HG03565 (cell line): ENCODE measurements at regions not wholly inside any gene's neighbourhood (a gene's known extent, or its start where the extent isn't known, plus 50 kb on each side); places are given as distances from the start of the nearest gene placed in this dataset.
"Not testable (repeated sequence)": the region's sequence is repeated elsewhere in the genome, so short reads cannot be mapped to it uniquely, and the experiment has no call there.

ENCODE experiments used
- ATAC-seq: cut with Tn5 transposase; IDR thresholded peaks from one replicate; pipeline ENCODE4 v1.9.1; 2021; ENCODE audit warnings: mild to moderate bottlenecking, moderate library complexity; ENCODE audit not compliant: unreplicated experiment

DNA sequence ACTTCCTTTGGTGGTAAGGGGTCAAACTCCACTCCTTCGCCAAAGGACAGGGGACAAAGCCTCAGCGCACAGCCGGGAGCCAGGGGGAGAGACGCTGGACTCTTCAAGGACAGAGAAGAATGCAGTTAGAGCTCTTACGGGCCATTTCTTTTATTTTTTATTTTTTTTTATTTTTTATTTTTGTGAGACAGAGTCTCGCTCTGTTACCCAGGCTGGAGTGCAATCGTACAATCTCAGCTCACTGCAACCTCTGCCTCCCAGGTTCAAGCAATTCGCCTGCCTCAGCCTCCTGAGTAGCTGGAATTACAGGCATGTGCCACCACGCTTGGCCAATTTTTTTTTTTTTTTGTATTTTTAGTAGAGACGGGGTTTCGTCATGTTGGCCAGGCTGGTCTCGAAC is 93.2 kb upstream of the RPH3AL start, which contains the start of gene RFLNB:
TSS of gene RFLNB (minus strand) at position 101 of the 400 bp plus-strand sequence.
- not testable (repeated sequence) for ATAC-seq

DNA sequence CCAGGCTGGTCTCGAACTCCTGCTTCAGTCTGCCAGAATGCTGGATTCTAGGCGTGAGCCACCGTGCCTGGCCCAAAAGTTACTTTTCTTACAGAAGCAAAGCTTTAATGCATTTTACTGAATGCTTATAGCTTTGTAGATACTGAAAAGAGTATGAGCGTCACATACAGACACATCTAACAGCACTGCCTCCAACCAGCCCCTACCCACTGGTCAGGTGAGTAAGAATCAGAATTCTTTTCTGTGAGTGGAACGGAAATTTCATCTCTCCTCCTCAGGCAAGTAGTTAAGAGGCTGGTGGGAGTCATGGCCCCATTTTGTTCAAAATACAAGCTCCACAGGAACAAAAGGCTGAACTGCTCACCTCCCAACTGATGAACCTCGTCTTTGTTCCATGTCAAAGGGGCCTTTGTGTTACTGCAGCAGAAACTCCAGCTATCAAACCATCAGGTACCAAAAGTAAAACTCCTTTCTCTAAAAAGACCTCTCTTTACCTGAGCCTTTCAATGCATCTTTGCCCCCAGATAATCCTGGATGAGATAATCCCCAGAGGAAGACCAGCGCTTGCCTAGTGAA is 92.4 kb upstream of the RPH3AL start:
- ATAC-seq = no peak

DNA sequence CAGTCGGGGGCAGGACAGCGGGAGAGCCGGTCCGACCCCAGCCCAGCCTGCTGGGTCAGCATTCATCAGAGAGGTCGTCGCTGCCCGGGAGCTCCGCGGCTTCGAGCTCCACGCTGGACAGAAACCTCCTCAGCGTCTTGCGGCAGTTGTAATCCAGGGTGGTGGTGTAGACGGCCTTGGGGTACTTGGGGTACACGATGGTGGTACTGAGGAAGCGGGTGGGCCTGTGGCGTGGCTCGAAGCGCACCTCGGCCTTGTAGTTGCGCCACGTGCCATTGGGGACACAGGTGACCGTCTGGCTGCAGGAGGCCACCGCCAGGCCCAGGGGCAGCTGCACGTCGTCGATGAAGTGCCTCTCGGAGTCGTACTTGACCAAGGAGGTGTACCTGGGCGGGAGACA is 90.5 kb upstream of the RPH3AL start:
- no peak for ATAC-seq

DNA sequence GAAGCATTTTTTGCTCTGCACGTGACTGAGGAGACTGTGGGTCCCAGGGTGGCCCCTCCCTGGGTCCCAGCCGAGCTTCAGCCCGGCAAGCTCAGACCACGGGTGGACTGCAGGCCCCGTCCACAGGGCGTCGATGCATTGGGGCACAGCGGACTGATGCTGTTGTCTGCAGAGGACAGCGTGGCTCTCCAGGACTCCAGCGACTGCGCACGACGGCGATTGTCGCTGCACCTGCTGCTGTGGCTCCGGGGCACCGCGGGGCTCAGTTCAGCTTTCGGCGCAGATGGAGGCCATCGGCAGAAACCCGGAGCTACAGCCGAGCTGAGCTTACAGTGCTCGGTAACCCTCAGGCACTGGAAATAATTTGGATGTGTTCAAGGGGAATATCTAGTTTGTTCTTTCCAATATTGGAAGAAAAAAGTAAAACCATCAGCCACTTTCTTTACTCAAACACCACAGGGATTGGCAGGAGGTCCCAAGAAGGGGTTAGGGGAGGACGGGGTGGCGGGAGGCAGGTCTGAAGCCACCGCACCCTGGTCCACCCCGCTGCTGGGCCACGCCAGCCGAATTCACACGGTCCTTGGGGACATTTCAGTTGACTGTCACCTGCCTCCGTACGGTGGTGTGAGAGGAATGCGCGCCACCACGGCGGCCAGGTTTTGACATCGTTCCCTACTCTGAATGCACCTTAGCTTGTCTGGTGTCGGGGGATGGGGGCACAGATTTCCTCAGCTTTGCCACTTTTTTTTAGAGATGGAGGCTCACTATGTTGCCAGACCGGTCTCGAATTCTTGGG is 88.7 kb upstream of the RPH3AL start:
- no peak for ATAC-seq

DNA sequence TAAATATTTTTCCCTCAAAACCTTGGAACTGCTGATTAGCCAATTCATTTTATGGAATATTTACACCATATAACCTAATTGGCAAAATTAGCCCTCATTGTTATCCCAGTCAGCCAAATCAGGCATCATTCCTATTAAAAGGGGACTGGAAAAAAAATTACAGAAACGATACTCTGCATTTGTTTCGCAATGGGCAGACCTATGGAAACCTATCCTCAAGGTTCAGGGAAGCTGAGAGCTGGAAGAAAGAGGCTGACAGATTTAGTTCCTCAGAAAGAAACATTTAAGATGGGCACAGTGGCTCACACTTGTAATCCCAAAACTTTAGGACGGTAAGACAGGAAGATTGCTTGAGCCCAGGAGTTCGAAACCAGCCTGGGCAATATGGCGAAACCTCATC is 85.6 kb upstream of the RPH3AL start:
- ATAC-seq = no peak

DNA sequence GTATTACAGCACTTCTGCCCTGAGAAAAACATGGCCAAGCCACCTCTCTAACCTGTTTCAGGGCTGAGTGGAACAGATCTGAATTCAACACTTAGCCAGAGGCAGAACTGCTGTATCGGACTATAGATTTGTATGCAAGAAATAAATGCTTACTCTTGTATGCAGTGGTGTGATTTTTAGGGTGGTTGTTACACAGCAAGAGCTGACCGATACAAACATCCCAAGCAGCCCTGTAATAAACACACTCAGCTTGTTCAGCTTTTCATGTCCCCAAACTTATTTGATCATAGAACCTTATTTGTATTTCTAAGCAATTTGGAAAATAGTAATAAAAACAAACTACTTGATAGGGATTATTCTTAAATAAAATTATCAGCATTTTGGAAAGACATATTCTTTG is 84.9 kb upstream of the RPH3AL start:
- no peak for ATAC-seq

DNA sequence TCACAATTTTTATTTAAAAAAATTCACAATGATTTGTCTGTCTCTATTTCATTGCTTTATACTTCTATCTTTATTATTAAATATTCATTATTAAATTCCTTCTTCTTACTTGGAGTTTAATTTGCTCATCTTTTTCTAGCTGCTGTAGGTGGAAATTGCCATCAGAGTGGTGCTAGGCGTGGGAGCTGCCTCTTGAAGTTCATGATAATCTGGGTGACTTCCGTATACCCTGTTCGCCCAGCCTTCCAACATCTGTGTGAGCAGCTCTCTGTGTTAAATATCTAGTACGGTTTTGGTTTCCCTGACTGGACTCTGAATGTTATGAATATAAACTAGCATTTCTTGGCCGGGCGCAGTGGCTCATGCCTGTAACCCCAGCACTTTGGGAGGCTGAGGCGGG is 84.0 kb upstream of the RPH3AL start:
- ATAC-seq = no peak

DNA sequence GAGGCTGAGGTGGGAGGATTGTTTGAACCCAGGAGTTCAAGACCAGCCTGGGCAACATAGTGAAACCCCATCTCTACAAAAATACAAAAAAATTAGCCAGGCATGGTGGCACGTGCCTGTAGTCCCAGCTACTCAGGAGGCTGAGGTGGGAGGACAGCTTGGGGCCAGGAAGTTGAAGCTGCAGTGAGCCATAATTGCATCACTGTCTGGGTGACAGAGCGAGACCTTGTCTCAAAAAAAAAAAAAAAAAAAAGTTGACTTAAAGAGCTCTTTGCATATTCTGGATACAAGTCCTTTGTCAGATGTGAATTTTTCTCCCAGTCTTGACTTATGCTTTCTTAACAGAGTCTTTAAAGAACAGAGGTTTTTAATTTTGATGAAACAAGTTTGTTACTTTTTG is 79.9 kb upstream of the RPH3AL start:
- ATAC-seq = not testable (repeated sequence)

DNA sequence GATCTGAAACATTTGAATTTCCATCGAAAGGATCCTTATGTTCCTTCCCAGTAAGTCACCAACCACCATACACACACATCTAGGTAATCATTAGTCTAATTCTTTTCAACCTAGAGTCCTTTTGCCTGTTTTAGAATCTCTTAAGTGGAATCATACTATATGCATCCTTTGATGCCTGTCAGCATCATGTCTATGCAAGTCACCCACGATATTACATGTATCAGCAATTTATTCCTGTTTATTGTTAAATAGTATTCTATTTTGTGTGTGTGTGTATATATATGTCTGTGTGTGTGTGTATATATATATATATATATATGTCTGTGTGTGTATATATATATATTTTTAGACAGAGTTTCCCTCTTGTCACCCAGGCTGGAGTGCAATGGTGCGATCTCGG is 78.9 kb upstream of the RPH3AL start:
- no peak for ATAC-seq

DNA sequence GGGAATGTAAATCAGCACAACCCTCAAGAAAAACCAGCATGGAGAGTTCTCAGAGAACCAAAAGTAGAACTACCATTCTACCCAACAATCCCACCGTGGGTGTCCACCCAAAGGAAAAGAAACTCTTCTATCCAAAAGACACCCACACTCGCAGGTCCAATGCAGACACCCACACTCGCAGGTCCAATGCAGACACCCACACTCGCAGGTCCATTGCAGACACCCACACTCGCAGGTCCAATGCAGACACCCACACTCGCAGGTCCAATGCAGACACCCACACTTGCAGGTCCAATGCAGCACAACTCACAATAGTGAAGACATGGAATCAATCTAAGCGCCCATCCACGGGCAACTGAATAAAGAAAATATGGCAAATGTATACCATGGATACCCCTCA is 77.0 kb upstream of the RPH3AL start:
- no peak for ATAC-seq

DNA sequence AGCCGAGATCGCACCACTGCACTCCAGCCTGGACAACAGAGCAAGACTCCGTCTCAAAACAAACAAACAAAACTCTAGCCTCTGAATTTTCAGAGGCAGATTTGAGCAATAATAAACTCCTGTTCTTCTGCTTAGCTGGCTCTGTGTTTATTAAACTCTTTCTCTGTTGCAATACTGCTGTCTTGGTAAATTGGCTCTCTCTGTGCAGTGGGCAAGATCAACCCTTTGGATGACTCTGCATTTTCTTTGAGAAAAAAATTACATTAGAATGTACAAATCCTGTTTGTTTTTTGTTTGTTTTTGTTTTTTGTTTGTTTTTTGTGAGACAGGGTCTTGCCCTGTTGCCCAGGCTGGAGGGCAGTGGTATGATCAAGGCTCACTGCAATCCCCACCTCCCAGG is 75.8 kb upstream of the RPH3AL start:
- ATAC-seq = no peak

DNA sequence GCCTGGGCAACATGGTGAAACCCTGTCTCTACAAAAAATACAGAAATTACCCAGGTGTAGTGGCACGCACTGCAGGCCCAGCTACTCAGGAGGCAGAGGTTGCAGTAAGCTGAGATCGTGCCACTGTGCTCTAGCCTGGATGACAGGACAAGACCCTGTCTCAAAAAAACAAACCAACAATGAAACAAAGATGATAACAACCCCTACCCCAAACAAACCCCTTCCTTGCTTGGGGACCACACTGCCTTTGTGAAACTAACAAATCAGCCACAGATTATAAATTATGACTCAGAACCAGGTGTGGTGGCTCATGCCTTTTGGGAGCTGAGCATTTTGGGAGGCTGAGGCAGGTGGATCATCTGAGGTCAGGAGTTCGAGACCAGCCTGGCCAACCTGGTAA is 75.3 kb upstream of the RPH3AL start:
- ATAC-seq = no peak

DNA sequence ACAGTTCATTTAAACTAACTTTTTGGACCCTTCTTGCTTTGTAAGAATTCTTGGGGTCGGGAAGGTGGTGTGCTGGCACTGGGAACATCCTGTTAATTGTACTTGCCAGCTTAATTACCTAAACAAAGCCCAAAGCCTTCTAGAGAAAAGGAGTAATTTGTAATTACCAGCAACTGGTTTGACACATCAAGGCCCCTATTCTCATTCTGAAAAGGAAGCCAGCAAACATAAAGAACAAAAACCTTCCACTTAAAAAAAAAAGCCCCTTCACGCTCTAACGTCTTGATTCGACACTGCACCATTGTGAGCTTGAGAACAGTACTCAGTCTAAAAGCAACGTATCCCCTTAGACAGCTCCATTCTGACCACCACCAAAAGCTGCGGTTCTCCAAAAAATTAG is 74.7 kb upstream of the RPH3AL start:
- ATAC-seq = no peak

DNA sequence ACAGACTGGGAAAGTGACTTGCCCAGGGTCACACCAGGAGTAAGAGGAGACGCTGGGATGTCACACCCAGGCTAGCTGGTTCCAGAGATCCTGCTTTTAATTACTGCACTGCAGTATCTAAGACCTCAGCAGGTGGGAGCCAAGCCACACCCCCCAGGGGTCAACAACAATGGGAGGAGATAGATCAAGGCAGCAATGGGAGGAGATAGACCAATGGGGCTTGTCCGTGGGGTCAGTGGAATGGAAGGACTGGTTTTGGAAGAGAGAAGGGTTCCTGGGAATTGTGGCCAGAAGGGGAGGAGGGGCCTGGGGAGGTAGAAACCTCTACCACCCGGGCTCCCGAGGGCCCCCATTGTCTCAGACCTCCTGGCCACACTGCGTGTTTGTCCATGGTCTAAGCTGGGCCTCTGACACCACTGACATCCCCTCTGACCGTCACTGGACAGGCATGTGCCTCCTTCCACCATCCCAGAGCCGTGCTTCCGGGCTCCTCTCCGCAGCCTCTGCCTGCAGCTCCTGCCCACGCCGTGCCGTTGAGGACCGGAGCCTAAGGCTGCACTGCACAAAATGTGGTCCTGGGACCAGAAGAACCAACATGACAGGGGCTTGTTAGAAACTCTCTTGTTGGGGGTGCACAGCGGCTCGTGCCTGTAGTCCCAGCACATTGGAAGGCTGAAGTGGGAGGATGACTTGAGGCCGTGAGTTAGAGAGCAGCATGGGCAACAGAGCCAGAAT is 69.8 kb upstream of the RPH3AL start:
- no peak for ATAC-seq

DNA sequence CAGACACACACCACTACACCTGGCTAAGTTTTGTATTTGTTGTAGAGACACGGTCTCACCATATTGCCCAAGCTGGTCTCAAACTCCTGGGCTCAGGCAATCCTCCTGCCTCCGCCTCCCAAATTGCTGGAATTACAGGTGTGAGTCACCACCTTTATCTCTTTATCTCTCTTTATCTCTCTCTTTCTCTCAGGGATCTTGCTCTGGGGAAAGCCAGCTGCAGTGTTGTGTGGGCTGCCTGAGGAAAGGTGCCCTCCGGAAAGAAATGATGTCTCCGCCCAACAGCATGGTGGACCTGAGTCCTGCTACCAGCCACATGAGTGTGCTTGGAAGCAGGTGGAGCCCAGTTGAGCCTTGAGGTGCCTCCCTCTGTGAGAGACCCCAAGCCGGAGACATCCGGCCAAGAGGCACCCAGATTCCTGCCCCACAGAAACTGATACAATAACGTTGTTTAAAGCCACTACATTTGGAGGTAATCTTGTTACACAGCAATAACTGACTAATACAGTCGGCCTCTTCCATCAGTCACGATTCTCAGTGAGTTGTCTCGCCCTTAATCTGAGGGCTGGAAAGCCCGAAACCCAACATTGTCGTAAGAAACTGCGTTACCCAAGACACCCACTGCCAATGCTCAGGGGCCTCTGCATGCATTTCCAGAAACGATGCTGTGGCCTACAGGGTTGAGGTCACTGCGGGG is 68.0 kb upstream of the RPH3AL start:
- ATAC-seq = no peak

DNA sequence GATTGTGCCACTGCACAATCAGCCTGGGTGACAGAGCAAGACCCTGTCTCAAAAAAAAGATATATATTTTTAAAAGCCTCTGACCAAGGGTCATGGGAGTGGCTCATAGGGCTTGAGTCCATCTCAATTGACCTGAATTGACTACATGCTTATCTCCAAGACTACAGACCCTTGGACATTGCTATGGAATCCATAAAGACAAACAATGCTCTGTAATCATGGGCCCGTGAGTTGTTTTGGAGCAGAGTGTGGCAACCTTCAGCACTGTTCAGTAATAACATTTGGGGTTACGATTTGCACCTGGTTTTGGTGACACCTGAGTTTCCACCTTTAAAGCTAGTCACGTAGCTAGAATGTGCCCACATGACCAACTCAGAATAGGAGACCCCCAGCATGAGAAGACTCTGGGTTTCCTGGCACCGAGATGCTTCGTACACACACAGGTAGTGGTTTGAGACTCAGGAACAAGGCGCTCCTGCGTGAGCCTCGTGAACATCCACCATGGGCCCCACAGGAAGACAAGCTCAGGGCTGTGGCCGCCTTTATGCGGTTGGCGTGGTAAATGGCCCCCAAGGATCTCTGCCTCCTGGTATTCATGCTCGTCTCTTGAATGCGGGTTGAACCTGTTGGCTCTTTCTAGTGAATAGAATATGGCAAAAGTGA is 66.6 kb upstream of the RPH3AL start:
- ATAC-seq = no peak

DNA sequence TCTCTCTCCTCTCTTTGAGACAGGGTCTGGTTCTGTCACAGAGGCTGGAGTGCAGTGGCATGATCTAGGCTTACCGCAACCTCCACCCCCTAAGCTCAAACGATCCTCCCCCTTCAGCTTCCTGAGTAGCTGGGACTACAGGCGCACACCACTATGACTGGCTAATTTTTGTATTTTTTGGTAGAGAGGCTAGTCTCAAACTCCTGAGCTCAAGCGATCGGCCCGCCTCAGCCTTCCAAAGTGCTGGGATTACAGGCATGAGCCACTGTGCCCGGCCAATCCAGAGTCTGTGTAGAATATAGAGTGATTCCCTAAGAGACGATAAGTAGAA is 65.8 kb upstream of the RPH3AL start:
- no peak for ATAC-seq

DNA sequence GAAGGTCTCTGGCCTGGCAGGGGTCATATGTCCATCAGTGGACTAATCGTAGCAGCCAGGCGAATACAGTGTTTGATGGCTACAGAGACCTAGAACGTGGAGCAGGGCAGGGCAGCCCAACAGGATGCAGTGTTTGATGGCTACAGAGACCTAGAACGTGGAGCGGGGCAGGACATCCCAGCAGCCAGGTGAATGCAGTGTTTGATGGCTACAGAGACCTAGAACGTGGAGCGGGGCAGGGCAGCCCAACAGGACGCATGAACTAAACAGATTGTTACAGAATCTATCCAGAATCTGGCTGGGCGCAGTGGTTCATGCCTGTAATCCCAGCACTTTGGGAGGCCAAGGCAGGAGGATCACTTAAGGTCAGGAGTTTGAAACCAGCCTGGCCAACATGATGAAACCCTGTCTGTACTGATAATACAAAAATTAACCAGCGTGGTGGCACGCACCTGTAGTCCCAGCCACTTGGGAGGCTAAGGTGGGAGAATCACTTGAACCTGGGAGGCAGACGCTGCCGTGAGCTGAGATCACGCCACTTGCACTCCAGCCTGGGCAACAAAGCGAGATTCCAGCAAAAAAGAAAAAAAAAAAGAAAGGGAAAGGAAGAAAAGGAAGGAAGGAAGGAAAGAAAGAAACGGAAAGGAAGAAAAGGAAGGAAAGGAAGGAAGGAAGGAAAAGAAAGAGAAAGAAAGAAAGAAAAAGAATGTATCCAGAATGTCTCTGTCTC is 65.2 kb upstream of the RPH3AL start:
- ATAC-seq = no peak

DNA sequence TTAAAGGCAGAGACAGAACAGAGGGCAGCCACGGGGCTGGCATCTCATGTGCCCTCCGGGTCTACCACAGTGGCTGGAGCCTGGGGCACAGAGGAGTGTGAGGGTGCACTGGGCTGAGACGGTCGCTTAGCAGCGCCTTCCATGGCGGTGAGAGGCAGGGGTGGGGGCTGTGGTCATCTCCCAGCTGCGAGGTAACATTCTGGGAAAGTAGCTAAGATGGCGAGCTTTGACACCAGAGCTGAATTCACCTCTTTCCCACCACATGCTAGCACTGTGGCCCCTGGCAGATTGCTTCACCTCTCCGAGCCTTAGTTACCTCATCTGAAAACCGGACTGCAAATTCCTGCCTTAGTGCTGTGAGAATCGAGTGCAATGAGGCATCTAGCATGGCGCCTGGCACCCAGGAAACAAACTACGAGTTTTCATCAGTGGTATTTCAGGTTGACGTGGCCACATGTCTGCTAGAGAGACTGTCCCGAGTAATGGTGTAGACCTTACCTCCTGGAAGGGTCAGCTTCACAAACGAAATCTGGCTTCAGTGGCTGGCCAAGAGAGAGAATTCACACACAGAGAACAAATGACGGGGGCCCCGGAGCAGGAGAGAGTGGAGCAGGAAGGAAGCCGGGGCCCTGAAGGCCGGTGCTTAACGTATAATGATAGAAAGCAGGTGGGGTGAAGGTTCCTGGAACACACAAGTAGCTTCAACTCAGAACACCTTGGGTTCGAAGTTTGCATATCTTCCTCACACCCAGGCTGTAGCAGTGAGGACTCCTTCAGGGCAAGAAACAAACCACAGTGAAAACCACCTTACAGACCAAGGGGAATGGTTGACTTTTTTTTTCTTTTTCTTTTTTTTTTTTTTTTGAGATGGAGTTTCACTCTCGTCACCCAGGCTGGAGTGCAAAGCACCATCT is 63.9 kb upstream of the RPH3AL start:
- ATAC-seq = peak; percentile 49
